H9 (cell line): ENCODE measurements at regions not wholly inside any gene's neighbourhood (a gene's known extent, or its start where the extent isn't known, plus 50 kb on each side); places are given as distances from the start of the nearest gene placed in this dataset.

Source experiments
- DNase-seq: peaks from one replicate; pipeline ENCODE4 v3.0.0-alpha.2; 2017
- H2AFZ ChIP-seq: one replicate; pipeline ENCODE4 v1.6.1; 2013; ENCODE audit warnings: mild to moderate bottlenecking, low read length, control low read depth, moderate library complexity
- H2AK5ac ChIP-seq: 2 replicates; pipeline ENCODE4 v1.6.1; 2013; ENCODE audit warnings: low read length, control low read depth, mixed read lengths; ENCODE audit not compliant: insufficient read length
- H2BK120ac ChIP-seq: one replicate; pipeline ENCODE4 v1.6.1; 2013; ENCODE audit warnings: low read depth, mild to moderate bottlenecking, low read length, control low read depth, inconsistent platforms; ENCODE audit not compliant: poor library complexity, severe bottlenecking
- H2BK12ac ChIP-seq: 2 replicates; pipeline ENCODE4 v1.6.1; 2013; ENCODE audit warnings: low read length, control low read depth, mixed read lengths, low read depth; ENCODE audit not compliant: insufficient read length
- H2BK15ac ChIP-seq: 2 replicates; pipeline ENCODE4 v1.6.1; 2013; ENCODE audit warnings: low read depth, low read length, control low read depth
- H2BK20ac ChIP-seq: one replicate; pipeline ENCODE4 v1.6.1; 2013; ENCODE audit warnings: low read depth, mild to moderate bottlenecking, low read length, control low read depth, inconsistent platforms; ENCODE audit not compliant: poor library complexity, severe bottlenecking
- H2BK5ac ChIP-seq: 2 replicates; pipeline ENCODE4 v1.6.1; 2013; ENCODE audit warnings: low read length, control low read depth, mixed read lengths; ENCODE audit not compliant: insufficient read length
- H3K14ac ChIP-seq: 2 replicates; pipeline ENCODE4 v1.6.1; 2013; ENCODE audit warnings: low read length, control low read depth; ENCODE audit not compliant: insufficient read depth
- H3K18ac ChIP-seq: 2 replicates; pipeline ENCODE4 v1.6.1; 2013; ENCODE audit warnings: low read depth, mild to moderate bottlenecking, mixed read lengths, low read length, control low read depth; ENCODE audit not compliant: insufficient read length
- H3K23ac ChIP-seq: 2 replicates; pipeline ENCODE4 v1.6.1; 2013; ENCODE audit warnings: low read length, control low read depth, mixed read lengths, low read depth; ENCODE audit not compliant: insufficient read length
- H3K23me2 ChIP-seq: 2 replicates; pipeline ENCODE4 v1.6.1; 2013; ENCODE audit warnings: low read depth, mild to moderate bottlenecking, mixed read lengths, low read length, control low read depth; ENCODE audit not compliant: insufficient read length, poor library complexity, severe bottlenecking
- H3K27ac ChIP-seq: 2 replicates; pipeline ENCODE4 v1.5.1; 2013; ENCODE audit warnings: low read length, control low read depth, mixed read lengths, low read depth; ENCODE audit not compliant: insufficient read length
- H3K27me3 ChIP-seq: 2 replicates; pipeline ENCODE4 v1.6.1; 2013; ENCODE audit warnings: low read length, control low read depth, inconsistent platforms; ENCODE audit not compliant: insufficient read depth
- H3K4ac ChIP-seq: 2 replicates; pipeline ENCODE4 v1.6.1; 2013; ENCODE audit warnings: low read depth, mild to moderate bottlenecking, control low read depth, inconsistent platforms, low read length, moderate library complexity
- H3K4me1 ChIP-seq: 2 replicates; pipeline ENCODE4 v1.6.1; 2013; ENCODE audit warnings: low read length, control low read depth, inconsistent platforms; ENCODE audit not compliant: insufficient read depth
- H3K4me2 ChIP-seq: 2 replicates; pipeline ENCODE4 v1.6.1; 2013; ENCODE audit warnings: low read length, control low read depth, mixed read lengths; ENCODE audit not compliant: insufficient read length, insufficient read depth
- H3K56ac ChIP-seq: 2 replicates; pipeline ENCODE4 v1.6.1; 2013; ENCODE audit warnings: low read depth, mild to moderate bottlenecking, mixed read lengths, low read length, control low read depth; ENCODE audit not compliant: insufficient read length
- H3K79me1 ChIP-seq: 2 replicates; pipeline ENCODE4 v1.6.1; 2013; ENCODE audit warnings: low read depth, mild to moderate bottlenecking, moderate library complexity, low read length, control low read depth, inconsistent platforms; ENCODE audit not compliant: insufficient read depth, poor library complexity, severe bottlenecking
- H3K79me2 ChIP-seq: 2 replicates; pipeline ENCODE4 v1.6.1; 2013; ENCODE audit warnings: low read length, control low read depth, inconsistent platforms; ENCODE audit not compliant: insufficient read depth
- H3K9ac ChIP-seq: 2 replicates; pipeline ENCODE4 v1.6.1; 2013; ENCODE audit warnings: low read length, control low read depth, mixed read lengths; ENCODE audit not compliant: insufficient read length; ENCODE audit errors: extremely low read depth
- H3K9me3 ChIP-seq: one replicate; pipeline ENCODE4 v1.6.1; 2013; ENCODE audit warnings: low read depth, low read length, inconsistent platforms; ENCODE audit not compliant: control insufficient read depth
- H3T11ph ChIP-seq: one replicate; pipeline ENCODE4 v1.6.1; 2013; ENCODE audit warnings: mild to moderate bottlenecking, low read length, control low read depth, inconsistent platforms
- H4K20me1 ChIP-seq: one replicate; pipeline ENCODE4 v1.6.1; 2013; ENCODE audit not compliant: control insufficient read depth, insufficient read length, insufficient read depth
- H4K5ac ChIP-seq: 2 replicates; pipeline ENCODE4 v1.6.1; 2013; ENCODE audit warnings: low read depth, mild to moderate bottlenecking, mixed read lengths, low read length, control low read depth; ENCODE audit not compliant: insufficient read length
- H4K8ac ChIP-seq: replicated peaks from 2 replicates; pipeline ENCODE4 v1.6.1; 2013; ENCODE audit warnings: low read length, control low read depth, mixed read lengths, low read depth; ENCODE audit not compliant: insufficient read length
- H4K91ac ChIP-seq: 2 replicates; pipeline ENCODE4 v1.6.1; 2013; ENCODE audit warnings: low read depth, mild to moderate bottlenecking, moderate library complexity, mixed read lengths, low read length, control low read depth; ENCODE audit not compliant: insufficient read length
- H3K27ac Mint-ChIP-seq, 3 experiments: 2 replicates in 2 of 3; 3 replicates in 1 of 3; pipeline ENCODE4 v1.8.0; 2020 to 2021; ENCODE audit warnings: mixed read lengths in 3 of 3, mild to moderate bottlenecking in 1 of 3, moderate library complexity in 1 of 3
- H3K27me3 Mint-ChIP-seq: 2 replicates; pipeline ENCODE4 v1.8.0; 2021; ENCODE audit warnings: low read depth, mild to moderate bottlenecking, moderate library complexity, mixed read lengths
- H3K36me3 Mint-ChIP-seq, 3 experiments: 2 replicates in 2 of 3; 3 replicates in 1 of 3; pipeline ENCODE4 v1.8.0; 2020 to 2021; ENCODE audit warnings: low read depth in 3 of 3, mixed read lengths in 3 of 3; ENCODE audit not compliant: insufficient read depth in 1 of 3
- H3K4me1 Mint-ChIP-seq, 2 experiments: 2 replicates each; pipeline ENCODE4 v1.8.0; 2020; ENCODE audit warnings: mixed read lengths in 2 of 2
- H3K4me3 Mint-ChIP-seq, 2 experiments: 2 replicates in 1 of 2; 3 replicates in 1 of 2; pipeline ENCODE4 v1.8.0; 2020 to 2021; ENCODE audit warnings: mild to moderate bottlenecking in 2 of 2, mixed read lengths in 2 of 2, moderate library complexity in 1 of 2
- H3K9me3 Mint-ChIP-seq, 2 experiments: 2 replicates in 1 of 2; 3 replicates in 1 of 2; pipeline ENCODE4 v1.8.0; 2020; ENCODE audit warnings: mild to moderate bottlenecking in 2 of 2, mixed read lengths in 2 of 2, moderate library complexity in 1 of 2
- WGBS: extraction: QIAGEN DNeasy Blood & Tissue Kit; methylation state at CpG from one replicate; pipeline ENCODE4 v1.1.7; 2013; ENCODE audit warnings: missing lambda C conversion rate, low lambda C conversion rate, mixed read lengths; ENCODE audit not compliant: insufficient read length; ENCODE audit errors: extremely low coverage; 5-methylcytosine and 5-hydroxymethylcytosine counted together
- TF ChIP-seq, protein P1 (sequence below): fragments of 200-600 bp; sonication (generic); conservative IDR thresholded peaks from 3 replicates; pipeline ENCODE4 v1.8.0; 2021; ENCODE audit warnings: antibody characterized with exemption, mild to moderate bottlenecking

- Mint-ChIP-seq H3K36me3 (no peaks in the 10 kb centered on the region; a peak in 1 of 7 replicates), H3K27ac (no peak overlapping the region), H3K4me1 (peaks cover 0 to 4% of the 10 kb centered on the region in 2 experiments; a peak in 2 of 4 replicates), H3K27me3 (peaks cover 4% of the 10 kb centered on the region), H3K9me3 (peaks cover 0 to 8% of the 10 kb centered on the region in 2 experiments; a peak in 2 of 5 replicates), H3K4me3 (no peak overlapping the region)
- Histone ChIP-seq H3K79me2 (no peaks in the 10 kb centered on the region), H4K91ac (no peak overlapping the region), H4K5ac (no peak overlapping the region), H3K14ac (no peak overlapping the region), H3K4ac (no peak overlapping the region), H2BK5ac (no peak overlapping the region), H3K4me1 (no peaks in the 10 kb centered on the region), H4K20me1 (no peaks in the 10 kb centered on the region), H3K18ac (no peak overlapping the region), H4K8ac (no peak overlapping the region), H3K9me3 (no peaks in the 10 kb centered on the region), H3K27me3 (no peaks in the 10 kb centered on the region), H2BK20ac (no peak overlapping the region), H2AK5ac (no peak overlapping the region), H2BK12ac (no peak overlapping the region), H3K4me2 (no peak overlapping the region), H2AFZ (no peak overlapping the region), H3K23me2 (no peaks in the 10 kb centered on the region), H3K56ac (no peak overlapping the region), H2BK120ac (no peak overlapping the region), H3K9ac (no peak overlapping the region), H2BK15ac (no peak overlapping the region), H3K23ac (no peak overlapping the region), H3K27ac (no peak overlapping the region), H3T11ph (no peak overlapping the region), H3K79me1 (no peaks in the 10 kb centered on the region)
- TF ChIP-seq, protein P1, sequence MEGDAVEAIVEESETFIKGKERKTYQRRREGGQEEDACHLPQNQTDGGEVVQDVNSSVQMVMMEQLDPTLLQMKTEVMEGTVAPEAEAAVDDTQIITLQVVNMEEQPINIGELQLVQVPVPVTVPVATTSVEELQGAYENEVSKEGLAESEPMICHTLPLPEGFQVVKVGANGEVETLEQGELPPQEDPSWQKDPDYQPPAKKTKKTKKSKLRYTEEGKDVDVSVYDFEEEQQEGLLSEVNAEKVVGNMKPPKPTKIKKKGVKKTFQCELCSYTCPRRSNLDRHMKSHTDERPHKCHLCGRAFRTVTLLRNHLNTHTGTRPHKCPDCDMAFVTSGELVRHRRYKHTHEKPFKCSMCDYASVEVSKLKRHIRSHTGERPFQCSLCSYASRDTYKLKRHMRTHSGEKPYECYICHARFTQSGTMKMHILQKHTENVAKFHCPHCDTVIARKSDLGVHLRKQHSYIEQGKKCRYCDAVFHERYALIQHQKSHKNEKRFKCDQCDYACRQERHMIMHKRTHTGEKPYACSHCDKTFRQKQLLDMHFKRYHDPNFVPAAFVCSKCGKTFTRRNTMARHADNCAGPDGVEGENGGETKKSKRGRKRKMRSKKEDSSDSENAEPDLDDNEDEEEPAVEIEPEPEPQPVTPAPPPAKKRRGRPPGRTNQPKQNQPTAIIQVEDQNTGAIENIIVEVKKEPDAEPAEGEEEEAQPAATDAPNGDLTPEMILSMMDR: no peak
- DNase-seq: no peak
- WGBS: no CpG with 5 or more reads among the region's 7 CpGs
Measured at GRCh38 chr19:30311911-30312310, 60.3 kb upstream of the ZNF536 start.
